ENCODE measurements at regions not wholly inside any gene's neighbourhood (a gene's known extent, or its start where the extent isn't known, plus 50 kb on each side); places are given as distances from the start of the nearest gene placed in this dataset.
"Not testable (repeated sequence)": the region's sequence is repeated elsewhere in the genome, so short reads cannot be mapped to it uniquely, and the experiment has no call there.

DNA sequence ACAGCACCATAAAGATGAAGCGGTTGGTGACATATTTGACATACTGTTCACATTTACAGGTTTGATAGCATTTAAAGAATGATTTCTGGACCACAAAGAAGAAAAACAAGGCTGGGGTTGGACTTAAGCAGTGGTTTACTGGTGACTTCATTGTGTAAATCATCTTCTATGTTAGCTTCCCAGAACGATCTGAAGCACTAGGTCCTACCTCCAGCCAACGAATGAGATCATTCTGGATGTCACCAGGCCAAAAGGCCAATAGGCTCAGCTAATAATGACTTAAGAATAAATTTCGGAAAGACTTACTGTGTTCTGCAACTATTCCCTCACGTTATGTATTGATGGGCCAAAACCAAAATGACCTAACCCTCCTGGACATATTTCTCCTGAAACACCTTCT lies 675.3 kb upstream of the CCNG1 start:
- DNase-seq (ENCODE audit: low read depth in 2 of 3, low spot score in 1 of 3), result no peak

- DNase-seq (ENCODE audit: low read depth in 2 of 3, low spot score in 1 of 3), result no peak
These were observed 668.4 kb upstream of the CCNG1 start for GRCh38 chr5:162769019-162769418.

GRCh38 chr5:162785673-162786072 lies 651.7 kb upstream of the CCNG1 start:
- no peak for DNase-seq (ENCODE audit: low read depth in 2 of 3, low spot score in 1 of 3)

- no peak for DNase-seq (ENCODE audit: low read depth in 2 of 3, low spot score in 1 of 3)
These were observed 651.2 kb upstream of the CCNG1 start for GRCh38 chr5:162786234-162786633.

GRCh38 chr5:162796507-162796906 lies 640.9 kb upstream of the CCNG1 start:
- DNase-seq (ENCODE audit: low read depth in 2 of 3, low spot score in 1 of 3), result no peak

DNA sequence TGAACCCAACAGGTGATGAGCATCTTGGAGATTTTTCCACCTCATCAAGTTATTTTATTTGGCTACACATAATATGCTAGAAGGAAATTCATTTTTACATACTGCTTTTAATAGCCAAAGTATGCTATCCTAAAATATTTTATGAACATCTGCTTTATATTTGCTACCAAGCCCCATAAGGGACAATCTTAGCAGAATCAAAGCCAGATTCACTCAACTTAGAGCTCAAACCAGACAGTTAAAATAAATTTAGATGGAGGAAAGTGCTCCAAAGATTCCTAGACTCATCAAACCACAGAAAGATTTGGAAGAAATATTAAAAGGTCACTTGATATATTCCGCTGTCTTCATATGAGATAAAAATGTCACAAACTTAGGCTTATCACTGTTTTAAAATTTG lies 637.1 kb upstream of the CCNG1 start:
- DNase-seq (ENCODE audit: low read depth in 2 of 3, low spot score in 1 of 3), result no peak

- no peak for DNase-seq (ENCODE audit: low read depth in 2 of 3, low spot score in 1 of 3)
These were observed 636.2 kb upstream of the CCNG1 start for GRCh38 chr5:162801235-162801634.

GRCh38 chr5:162806195-162806594 lies 631.2 kb upstream of the CCNG1 start:
- DNase-seq (ENCODE audit: low read depth in 2 of 3, low spot score in 1 of 3), result no peak

DNA sequence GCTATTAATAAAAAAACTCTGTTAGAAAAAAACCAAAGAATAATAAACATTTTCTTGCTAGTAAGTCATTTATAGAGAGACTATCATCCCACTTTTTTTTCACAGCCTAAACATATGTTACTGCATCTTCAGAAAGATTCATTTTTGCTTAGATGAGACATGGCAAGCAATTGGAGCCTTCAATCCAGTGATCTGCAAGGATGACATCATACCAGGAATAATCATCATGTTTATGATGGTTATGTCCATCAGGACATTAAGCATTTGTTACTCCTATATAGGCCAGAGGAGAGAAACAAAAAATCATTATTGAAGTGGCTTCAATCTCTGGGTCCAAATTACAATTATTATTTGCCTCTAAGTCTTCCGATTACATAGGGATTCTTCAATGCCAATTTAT lies 626.3 kb upstream of the CCNG1 start:
- no peak for DNase-seq (ENCODE audit: low read depth in 2 of 3, low spot score in 1 of 3)

DNA sequence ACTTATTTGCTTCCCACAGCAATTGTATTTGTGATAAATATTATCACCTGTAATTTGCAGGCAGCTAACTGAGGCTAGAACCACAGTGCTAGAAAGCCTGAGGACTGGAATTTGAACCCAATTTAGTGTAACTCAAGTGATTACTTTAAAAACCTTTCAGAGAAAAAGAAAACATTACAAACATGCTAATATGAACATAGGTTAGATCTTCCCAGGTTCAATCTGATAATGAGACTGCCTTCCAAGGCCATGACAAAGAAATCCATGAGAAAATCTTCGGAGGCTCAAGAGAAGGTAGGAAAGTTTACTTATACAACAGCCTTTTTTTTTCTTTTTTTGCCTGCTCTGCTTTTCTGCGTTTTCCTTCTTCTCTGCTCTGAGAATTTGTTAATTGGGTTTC lies 620.6 kb upstream of the CCNG1 start:
- no peak for DNase-seq (ENCODE audit: low read depth in 2 of 3, low spot score in 1 of 3)

DNA sequence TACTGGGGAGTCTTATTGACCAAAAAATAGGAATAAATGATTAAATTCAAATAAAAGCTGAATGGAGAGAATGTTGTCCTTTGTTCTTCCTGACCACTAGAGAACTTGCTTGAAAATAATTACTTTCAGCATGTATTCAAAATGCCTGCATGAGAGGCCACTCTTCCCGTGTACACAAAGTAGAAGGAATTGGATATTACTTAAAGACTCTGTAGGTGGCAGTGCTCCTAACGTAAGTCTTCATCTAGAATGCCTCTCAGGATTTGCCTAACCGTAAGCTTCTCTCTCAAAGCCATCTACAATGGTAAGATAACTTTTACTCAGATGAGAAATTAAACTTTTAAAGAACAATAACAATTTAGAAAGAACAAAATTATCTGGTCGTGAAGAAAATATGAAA lies 620.0 kb upstream of the CCNG1 start:
- DNase-seq (ENCODE audit: low read depth in 2 of 3, low spot score in 1 of 3), result no peak

DNA sequence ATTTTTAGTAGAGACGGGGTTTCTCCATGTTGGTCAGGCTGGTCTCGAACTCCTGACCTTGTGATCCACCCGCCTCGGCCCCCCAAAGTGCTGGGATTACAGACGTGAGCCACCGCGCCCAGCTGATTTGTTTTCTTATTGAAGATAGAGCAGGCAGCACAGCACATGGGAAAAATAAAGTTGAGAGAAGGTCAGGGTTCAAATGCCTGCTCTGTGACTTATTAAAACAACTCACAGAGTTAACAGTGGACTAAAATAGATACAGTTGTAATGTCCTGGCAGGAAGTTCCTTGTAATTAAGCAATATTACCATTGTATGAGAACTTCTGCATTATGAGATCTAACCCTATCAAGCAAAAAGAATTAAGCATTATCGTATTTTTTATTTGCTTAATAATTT lies 615.7 kb upstream of the CCNG1 start:
- not testable (repeated sequence) for DNase-seq (ENCODE audit: low read depth in 2 of 3, low spot score in 1 of 3)

DNA sequence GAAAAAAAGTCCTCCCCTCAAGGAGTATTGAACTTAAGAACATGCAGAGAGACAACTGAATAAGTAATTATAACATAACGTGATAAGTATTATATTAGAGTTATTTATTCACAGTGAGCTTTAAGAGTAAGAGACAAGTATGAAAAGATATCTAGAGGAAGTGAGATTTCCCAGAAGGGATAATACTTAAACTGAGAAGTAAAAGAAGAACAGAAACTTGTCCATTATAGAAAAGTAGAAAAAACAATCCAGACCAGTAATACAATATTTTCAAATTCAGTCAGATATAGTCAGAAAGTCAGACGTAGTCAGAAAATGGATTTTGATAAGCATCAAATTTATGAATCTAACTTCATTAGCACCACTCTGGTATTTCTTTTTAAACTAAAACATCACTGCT lies 613.0 kb upstream of the CCNG1 start:
- no peak for DNase-seq (ENCODE audit: low read depth in 2 of 3, low spot score in 1 of 3)

GRCh38 chr5:162837155-162837554 lies 600.2 kb upstream of the CCNG1 start:
- DNase-seq (ENCODE audit: low read depth in 2 of 3, low spot score in 1 of 3), result no peak

DNA sequence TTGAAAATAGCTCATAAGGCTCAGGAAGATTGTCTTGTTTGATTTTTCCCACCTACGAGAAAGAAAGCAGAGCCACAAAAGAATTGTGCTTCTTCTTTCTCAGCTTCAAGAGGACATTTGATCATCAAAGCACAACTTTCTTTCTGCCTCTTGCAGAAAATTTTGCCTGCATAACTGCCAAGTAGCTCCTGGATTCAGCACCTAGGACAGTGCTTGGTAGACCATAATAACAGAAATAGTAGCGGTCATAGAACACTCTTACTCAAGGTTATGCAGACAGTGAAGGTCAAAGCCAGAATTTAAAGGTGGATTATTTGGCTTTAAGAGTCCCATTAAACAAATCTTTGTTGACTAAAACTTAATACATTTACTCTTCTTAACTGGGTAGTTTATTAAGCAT lies 594.7 kb upstream of the CCNG1 start:
- no peak for DNase-seq (ENCODE audit: low read depth in 2 of 3, low spot score in 1 of 3)

DNA sequence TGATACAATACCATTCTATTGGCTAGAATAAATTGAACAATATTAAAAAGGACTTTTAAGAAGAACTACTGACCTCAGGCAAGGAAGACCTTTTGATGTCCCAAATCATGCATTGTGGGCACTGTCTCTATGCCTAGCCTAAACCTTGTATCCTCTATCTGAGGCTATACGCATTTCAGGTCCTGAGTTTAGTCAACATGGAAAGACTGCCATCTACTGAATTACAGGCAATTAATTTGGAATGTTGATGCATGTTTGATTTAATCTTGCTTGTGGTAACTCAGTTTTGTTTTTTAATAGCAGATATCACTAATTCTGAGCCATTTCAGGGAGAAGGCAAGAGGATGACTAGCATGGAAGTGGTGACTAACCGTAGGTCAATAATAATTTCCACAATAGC lies 585.3 kb upstream of the CCNG1 start:
- no peak for DNase-seq (ENCODE audit: low read depth in 2 of 3, low spot score in 1 of 3)

- DNase-seq (ENCODE audit: low read depth in 2 of 3, low spot score in 1 of 3), result no peak
These were observed 578.6 kb upstream of the CCNG1 start for GRCh38 chr5:162858770-162859169.

DNA sequence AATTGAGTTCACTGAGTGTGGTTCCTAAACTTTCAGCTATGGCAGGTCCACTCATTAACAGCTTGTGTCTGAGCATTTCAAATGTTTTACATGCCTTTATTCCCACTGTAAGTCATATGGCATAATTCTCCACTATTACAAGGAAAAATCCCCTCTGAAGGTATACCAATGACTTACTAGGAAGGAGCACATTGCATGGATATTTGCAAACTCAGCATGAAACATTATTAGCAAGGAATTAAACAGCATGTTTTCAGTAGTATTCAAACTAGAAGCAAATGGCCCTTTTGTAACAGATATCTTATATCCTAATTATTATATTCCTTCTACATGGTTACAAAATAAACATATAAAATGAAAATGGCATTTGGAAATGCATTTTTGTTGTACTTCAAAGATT lies 566.4 kb upstream of the CCNG1 start:
- no peak for DNase-seq (ENCODE audit: low read depth in 2 of 3, low spot score in 1 of 3)

DNA sequence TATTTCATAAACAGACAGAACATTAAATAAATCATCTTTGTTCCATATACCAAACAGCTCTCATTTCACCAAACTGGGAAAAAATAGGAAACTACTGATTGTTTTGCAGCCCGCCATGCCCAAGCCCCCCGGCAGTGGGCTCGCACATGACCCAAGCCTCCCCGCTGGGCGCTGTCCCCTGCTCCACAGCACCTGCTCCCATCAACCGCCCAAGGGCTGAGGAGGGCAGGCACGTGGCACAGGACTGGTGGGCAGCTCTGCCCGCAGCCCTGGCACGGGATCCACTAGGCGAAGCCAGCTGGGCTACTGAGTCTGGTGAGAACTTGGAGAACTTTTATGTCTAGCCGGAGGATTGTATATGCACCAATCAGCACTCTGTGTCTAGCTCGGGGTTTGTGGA lies 554.8 kb upstream of the CCNG1 start:
- no peak for DNase-seq (ENCODE audit: low read depth in 2 of 3, low spot score in 1 of 3)

- DNase-seq (ENCODE audit: low read depth in 2 of 3, low spot score in 1 of 3), result no peak
These were observed 550.7 kb upstream of the CCNG1 start for GRCh38 chr5:162886717-162887116.

- DNase-seq (ENCODE audit: low read depth in 2 of 3, low spot score in 1 of 3), result no peak
These were observed 549.1 kb upstream of the CCNG1 start for GRCh38 chr5:162888268-162888667.

DNA sequence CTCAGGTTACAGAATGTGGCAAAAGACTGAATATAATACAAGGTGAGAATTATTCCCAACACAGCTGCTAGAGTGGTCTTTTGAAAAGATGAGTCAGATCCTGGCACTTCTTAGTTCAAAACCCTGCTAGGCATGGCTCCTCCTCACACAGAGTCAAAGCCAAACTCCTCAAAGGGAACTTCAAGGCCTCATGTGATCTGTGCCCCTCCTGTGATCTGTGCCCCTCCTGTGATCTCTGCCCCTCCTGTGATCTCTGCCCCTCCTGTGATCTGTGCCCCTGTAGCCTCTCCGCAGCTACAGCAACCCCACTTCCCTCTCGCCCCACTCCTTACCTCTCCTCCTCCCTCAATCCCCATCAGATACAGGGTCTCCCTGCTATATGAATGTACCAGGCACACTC lies 525.5 kb upstream of the CCNG1 start:
- DNase-seq (ENCODE audit: low read depth in 2 of 3, low spot score in 1 of 3), result no peak

DNA sequence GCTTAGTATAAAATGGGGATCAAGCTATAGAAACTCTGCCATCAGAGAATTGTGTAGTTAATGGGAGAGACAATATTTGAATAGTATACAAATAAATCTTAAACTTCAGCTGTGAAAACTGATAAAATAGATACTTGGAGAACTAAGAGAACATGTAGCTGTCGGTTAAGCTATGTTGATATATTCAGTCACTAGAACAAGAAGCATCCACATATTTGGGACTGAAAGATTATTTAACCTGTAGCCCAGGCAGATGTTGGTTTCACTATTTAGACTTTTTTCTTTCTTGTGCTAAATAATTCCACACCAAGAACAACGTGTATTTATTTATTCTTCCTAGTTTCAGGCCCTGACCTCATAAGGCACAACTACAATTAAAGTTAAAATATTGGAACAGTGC lies 521.0 kb upstream of the CCNG1 start:
- DNase-seq (ENCODE audit: low read depth in 2 of 3, low spot score in 1 of 3), result no peak

DNA sequence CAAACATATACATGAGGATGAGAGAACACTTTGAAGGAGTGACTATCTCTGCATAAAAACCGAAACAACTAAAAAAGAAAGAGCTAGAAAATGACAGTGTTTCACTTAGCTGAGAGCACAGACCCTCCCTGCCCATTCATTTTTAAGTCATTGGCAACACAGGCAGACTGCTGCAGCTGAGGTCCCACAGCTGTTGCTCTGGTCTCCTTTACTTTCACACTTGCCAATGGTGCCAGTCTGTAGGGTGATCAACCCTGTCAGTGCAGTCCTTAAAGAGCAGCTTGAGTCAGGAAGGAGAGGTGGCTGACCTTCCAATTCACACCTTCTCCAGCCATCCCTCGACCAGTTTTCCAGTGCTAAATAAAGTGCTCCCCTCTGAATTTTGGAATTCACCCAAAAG lies 508.3 kb upstream of the CCNG1 start:
- no peak for DNase-seq (ENCODE audit: low read depth in 2 of 3, low spot score in 1 of 3)

All from stimulated activated CD4-positive, alpha-beta T cell treated with anti-CD3 and anti-CD28 coated beads, Interleukin-12 subunit alpha, Interleukin-12 subunit beta, amount 100 ng/mL, for 48 hours (primary cell).